GM21619 (cell line): ENCODE measurements at regions not wholly inside any gene's neighbourhood (a gene's known extent, or its start where the extent isn't known, plus 50 kb on each side); places are given as distances from the start of the nearest gene placed in this dataset.

ENCODE experiments used
- ATAC-seq: cut with Tn5 transposase; IDR thresholded peaks from one replicate; pipeline ENCODE4 v1.9.1; 2021; ENCODE audit not compliant: unreplicated experiment

GRCh38 chr1:83000286-83000685 lies 998.6 kb downstream of the TTLL7 start:
- ATAC-seq, result no peak

- ATAC-seq, result no peak
These were observed 1003.0 kb downstream of the TTLL7 start for GRCh38 chr1:82995951-82996350.

DNA sequence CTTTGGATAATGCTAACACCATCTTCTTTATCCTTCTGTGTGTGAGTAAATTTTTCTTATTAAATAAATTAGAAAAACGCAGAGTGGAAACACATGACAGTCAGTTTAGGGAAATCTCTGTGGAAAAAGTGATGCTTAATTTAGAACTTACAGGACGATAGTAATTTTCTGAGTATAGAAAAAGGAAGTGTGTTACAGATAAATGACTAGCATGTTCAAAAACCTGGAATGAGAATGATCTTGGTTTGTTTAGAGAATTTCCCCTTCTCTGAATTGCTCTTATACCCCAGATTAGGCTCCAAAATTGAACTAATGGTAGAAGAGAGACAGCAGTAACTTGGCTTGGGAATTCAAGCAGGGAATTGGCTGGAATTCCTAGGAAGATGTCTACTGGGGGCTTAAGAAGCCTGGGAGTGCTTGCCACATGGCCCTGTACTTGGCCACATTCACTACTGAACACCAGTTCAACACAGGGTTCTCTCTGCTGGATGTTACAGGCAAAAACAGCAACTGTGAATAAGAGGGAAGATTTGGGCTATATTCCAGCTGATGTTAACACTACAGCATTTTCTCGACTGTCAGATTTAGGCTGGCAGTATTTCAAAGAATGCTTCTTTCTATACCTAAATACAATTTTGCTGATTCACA lies 1004.2 kb downstream of the TTLL7 start:
- no peak for ATAC-seq

GRCh38 chr1:82991569-82991968 lies 1007.4 kb downstream of the TTLL7 start:
- ATAC-seq, result no peak

DNA sequence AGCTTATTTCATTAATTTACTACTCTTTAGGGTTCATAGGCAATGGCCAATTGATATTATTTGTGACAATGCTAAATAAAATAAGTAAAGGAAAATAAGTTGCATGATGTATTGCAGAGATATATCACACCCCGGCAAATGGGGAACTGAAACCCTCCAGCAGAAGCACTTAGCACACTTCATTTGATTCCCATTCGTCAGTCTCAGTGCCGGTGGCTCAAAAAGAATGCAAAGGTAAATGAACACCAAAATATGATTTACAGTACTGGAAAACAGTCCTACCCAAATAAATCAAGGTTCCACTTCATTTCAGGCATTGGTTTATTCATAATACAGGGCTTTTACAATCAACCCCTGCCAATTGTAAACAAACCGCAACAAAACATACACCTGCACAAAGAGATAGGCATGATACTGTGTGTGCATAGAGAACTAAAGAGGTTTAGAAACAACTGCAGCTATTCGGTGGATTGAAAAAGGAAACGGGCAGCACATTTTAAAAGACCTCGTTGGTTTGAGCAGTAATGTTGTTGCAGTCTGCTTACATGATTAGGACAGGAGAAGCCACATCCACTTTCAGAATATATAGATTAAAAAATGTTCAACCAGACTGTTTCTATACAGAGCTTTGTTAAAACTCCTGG lies 1019.2 kb downstream of the TTLL7 start:
- peak; percentile 91 for ATAC-seq

- no peak for ATAC-seq
These were observed 1020.2 kb downstream of the TTLL7 start for GRCh38 chr1:82978461-82979324.

- ATAC-seq, result no peak
These were observed 1025.9 kb downstream of the TTLL7 start for GRCh38 chr1:82972841-82973553.

- ATAC-seq, result no peak
These were observed 1029.6 kb downstream of the TTLL7 start for GRCh38 chr1:82969340-82969739.

- ATAC-seq, result no peak
These were observed 1036.3 kb downstream of the TTLL7 start for GRCh38 chr1:82962658-82963057.

DNA sequence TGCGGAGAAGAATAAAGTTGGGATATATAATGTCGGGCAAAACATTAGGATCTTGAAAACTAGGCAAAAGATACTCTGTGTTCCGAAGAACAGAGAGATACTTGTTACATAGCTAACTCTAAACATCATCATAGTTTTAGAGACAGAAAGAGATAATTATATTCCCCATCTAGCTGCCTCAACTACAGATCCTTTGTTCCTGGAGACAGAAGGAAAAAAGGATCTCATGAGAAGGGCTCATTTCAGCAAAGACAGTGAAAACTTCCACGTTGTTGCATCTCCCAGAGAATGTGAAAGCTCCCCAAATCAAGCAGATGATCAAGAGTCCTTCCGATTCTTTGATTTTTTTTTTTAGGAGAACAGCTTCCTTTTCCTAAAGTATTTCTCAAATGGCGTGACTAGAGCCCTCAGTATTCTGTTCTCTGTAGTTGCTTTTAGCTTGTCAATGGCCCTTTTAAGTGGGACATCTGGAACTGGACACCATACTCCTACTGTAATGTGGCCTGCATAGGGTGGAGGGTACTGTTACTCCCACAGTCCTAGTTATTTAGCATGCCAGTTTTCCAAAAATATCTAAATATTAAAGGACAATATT lies 1048.2 kb downstream of the TTLL7 start:
- no peak for ATAC-seq

- no peak for ATAC-seq
These were observed 1050.5 kb downstream of the TTLL7 start for GRCh38 chr1:82948386-82948785.

DNA sequence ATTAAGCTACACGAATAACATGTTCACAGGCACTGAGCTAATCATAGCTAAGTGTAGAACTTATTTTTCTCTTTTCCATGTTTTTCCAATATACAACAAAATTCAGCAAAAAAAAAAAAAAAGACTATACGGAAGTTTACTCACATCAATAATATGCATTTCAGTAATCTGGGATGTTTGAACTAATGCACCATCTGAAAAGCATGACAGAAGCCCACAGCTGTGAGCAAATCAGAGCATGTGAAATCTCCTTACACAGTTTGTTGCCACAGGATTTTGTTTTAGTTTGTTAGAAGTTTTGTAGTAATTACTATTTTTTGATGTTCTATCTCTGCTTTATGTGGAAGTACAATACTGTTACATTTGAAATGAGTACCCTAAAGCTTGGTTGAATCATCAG lies 1051.7 kb downstream of the TTLL7 start:
- no peak for ATAC-seq

GRCh38 chr1:82946096-82946605 lies 1052.8 kb downstream of the TTLL7 start:
- ATAC-seq, result no peak

- ATAC-seq, result no peak
These were observed 1054.1 kb downstream of the TTLL7 start for GRCh38 chr1:82944822-82945221.

- ATAC-seq, result no peak
These were observed 1064.9 kb downstream of the TTLL7 start for GRCh38 chr1:82934074-82934473.

GRCh38 chr1:82932727-82933126 lies 1066.2 kb downstream of the TTLL7 start:
- no peak for ATAC-seq

DNA sequence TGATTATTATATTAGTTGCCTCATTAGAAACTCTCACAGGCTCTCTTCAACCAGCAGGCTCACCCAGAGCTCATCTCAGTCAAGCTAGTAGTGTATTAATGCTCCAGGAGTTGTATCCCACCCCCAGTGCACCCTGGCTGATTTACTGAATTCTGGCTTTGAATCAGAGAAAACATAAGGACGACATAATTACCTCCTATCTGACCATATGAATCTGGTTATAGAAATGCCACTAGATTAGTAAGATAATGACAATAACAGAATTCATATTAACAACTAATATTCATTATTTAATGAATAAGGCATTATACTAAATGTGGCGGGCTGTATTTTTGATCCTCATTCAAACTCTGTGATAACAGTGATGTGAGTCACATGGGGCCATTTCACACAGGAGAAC lies 1066.7 kb downstream of the TTLL7 start:
- ATAC-seq, result no peak

- ATAC-seq, result no peak
These were observed 1067.9 kb downstream of the TTLL7 start for GRCh38 chr1:82931006-82931405.

- ATAC-seq, result no peak
These were observed 1071.2 kb downstream of the TTLL7 start for GRCh38 chr1:82927753-82928152.

GRCh38 chr1:82924666-82925065 lies 1074.3 kb downstream of the TTLL7 start:
- ATAC-seq, result no peak

DNA sequence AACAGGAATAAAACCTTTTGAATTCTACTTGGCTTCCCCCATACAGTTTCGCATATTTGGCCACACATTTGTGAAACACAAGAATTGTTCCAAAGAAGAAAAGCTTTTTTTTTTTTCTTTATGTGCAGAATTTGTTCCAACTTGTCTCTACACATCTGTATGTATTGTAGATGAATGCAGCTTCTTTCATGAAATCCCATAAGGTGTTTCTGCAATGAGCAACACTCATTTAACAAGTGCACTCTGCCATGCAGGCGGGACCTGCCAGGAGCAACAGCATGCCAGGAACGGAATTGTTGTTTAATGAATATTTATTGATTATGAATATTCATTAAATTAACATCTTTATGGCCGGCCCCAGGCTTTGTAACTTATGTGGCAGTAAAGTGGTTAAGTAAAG lies 1075.0 kb downstream of the TTLL7 start:
- no peak for ATAC-seq
